Small intestine (tissue), 7 donors: ENCODE measurements at regions not wholly inside any gene's neighbourhood (a gene's known extent, or its start where the extent isn't known, plus 50 kb on each side); places are given as distances from the start of the nearest gene placed in this dataset.

Experiments
- DNase-seq, 2 donors: peaks; one replicate each; pipeline versions ENCODE4 v3.0.0 to v3.0.0-alpha.2; 2013
- FAIRE-seq: peaks from 2 replicates; lab custom pipeline; 2012; peaks lifted over from hg19 to GRCh38; lab: Jason Lieb, UNC
- H3K27ac ChIP-seq, 3 donors: one replicate each; pipeline ENCODE4 v1.5.1; 2013; ENCODE audit warnings: low read length in 2 of 3, mild to moderate bottlenecking in 2 of 3, control low read depth in 1 of 3, inconsistent platforms in 1 of 3, low read depth in 1 of 3, moderate library complexity in 1 of 3
- H3K27me3 ChIP-seq, 3 donors: one replicate each; pipeline ENCODE4 v1.6.1; 2013; ENCODE audit warnings: low read length in 3 of 3, inconsistent platforms in 1 of 3; ENCODE audit not compliant: control insufficient read depth in 3 of 3, insufficient read depth in 3 of 3
- H3K36me3 ChIP-seq, 3 donors: one replicate each; pipeline ENCODE4 v1.6.1; 2013; ENCODE audit warnings: low read length in 3 of 3, inconsistent platforms in 1 of 3, low read depth in 1 of 3, mild to moderate bottlenecking in 1 of 3, moderate library complexity in 1 of 3; ENCODE audit not compliant: control insufficient read depth in 3 of 3, insufficient read depth in 2 of 3
- H3K4me1 ChIP-seq, 3 donors: one replicate each; pipeline ENCODE4 v1.6.1; 2013; ENCODE audit warnings: low read length in 2 of 3, inconsistent platforms in 1 of 3, low read depth in 1 of 3, mild to moderate bottlenecking in 1 of 3, moderate library complexity in 1 of 3; ENCODE audit not compliant: control insufficient read depth in 3 of 3, insufficient read depth in 2 of 3
- H3K4me3 ChIP-seq, 3 donors: one replicate each; pipeline ENCODE4 v1.5.1; 2013; ENCODE audit warnings: low read length in 3 of 3, control low read depth in 1 of 3, inconsistent platforms in 1 of 3, low read depth in 1 of 3, mild to moderate bottlenecking in 1 of 3, moderate library complexity in 1 of 3
- H3K9me3 ChIP-seq, 2 donors: one replicate each; pipeline ENCODE4 v1.6.1; 2013; ENCODE audit warnings: low read depth in 1 of 2, low read length in 1 of 2; ENCODE audit not compliant: control insufficient read depth in 2 of 2, insufficient read depth in 1 of 2
- WGBS, 3 donors: extraction: QIAGEN DNeasy Blood & Tissue Kit; methylation state at CpG; one replicate each; pipeline ENCODE4 v1.1.7; 2013; 5-methylcytosine and 5-hydroxymethylcytosine counted together
- donor health status: healthy with polysubstance abuse.
- donor health status: control.
- donor health status: control.
- donor health status: Bipolar disorder and iron deficiency.
- donor health status: healthy.

DNA sequence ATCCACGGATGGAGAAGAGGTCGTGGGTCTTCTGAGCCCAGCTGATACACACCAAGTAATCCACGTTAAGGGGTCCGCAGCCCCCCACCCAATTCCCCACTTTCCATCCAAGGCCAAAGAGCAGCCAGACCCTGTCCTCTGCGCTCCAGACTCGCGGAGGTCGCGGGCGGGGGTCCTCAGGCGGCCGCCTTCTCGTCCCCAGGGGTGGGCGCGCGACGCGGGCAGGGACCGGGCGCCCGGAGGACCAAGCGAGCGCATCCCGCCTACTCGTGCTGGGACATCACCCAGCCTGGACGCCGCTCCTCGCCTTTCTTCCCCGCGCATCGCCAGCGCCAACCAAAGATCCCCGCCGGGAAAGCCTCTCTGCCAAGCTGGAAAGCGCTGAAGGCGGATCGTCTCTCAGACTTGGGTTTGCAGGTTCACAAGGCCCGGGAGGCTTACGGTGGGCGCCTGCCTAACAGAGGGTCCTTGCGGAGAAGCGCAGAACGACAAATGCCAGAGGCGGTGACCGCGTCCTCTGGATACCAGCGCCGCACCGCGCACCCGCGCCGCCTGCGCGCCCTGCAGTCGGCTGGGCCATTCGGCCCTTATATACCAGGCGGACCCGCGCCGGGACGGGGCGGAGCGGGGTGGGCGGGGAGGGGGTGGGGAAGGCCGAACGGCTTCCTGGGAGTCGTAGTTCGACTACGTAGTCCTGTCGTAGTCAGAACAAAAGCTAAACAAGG is 471.6 kb downstream of the SOX9 start:
- FAIRE-seq (no peak), DNase-seq (peak; percentile 85 to 93)
- no peaks in the 10 kb centered on the region for H3K9me3 ChIP-seq

DNA sequence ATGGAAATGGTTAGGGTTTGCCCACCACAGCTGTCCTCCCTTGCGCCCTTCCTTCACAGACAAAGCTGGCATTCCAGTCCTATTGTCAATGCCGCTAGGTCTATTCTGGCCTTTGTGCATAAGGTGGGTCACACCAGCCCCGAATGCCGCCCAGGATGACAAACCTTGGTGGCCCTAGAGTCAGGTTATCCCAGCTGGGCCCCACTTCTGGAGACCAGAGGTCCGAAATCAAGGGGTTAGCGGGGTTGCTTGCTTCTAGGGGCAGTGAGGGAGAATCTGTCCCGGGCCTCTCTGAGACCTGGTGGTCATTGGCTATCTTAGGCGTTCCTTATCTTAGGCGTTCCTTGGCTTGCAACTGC is 472.1 kb downstream of the SOX9 start:
- FAIRE-seq (no peak), DNase-seq (no peak)
- 70 to 78% (median 77%) methylated on average over 9 of the region's 9 CpGs for WGBS, 3 donors
- peaks cover 0 to 13% (median 0%) of the 10 kb centered on the region in 3 donors for H3K4me1 ChIP-seq
- no peaks in the 10 kb centered on the region for H3K36me3 ChIP-seq
- H3K27ac ChIP-seq = no peak overlapping the region
- no peak overlapping the region for H3K4me3 ChIP-seq
- H3K9me3 ChIP-seq = no peaks in the 10 kb centered on the region
- peaks cover 0 to 8% (median 0%) of the 10 kb centered on the region in 3 donors for H3K27me3 ChIP-seq

More for the DNA sequence above, 471.6 kb downstream of the SOX9 start:
- peaks cover 0 to 8% (median 0%) of the 10 kb centered on the region in 3 donors for H3K27me3 ChIP-seq
- peaks cover 0 to 19% (median 0%) of the 10 kb centered on the region in 3 donors for H3K4me1 ChIP-seq
- H3K36me3 ChIP-seq = no peaks in the 10 kb centered on the region
- peak overlapping the region; percentile 60 to 86 (median 84) for H3K4me3 ChIP-seq
- peak overlapping the region; percentile 53 to 88 (median 80) for H3K27ac ChIP-seq
- whole genome bisulfite sequencing, 3 donors = 1% methylated on average over 64 to 71 of the region's 71 CpGs

DNA sequence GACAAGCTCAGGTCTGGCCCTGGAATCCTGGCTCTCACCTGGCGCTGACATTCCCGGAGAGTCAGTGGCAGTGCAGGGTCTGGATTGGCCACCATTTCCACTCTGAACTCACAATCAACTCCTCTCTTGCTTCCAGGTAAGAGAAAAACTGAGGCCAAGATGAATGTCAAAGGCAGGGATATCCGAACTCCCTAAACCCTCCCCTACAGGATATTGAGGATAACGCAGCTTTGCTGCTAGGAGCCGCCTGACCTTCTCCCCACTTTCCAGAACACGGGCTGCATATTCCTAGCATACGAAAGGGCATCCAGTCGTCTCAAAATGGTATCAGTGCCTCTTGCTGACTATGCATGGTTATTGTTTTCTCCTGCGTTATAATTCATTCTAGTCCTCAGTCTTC is 473.4 kb downstream of the SOX9 start:
- Histone ChIP-seq H3K27me3 (peaks cover 0 to 8% (median 0%) of the 10 kb centered on the region in 3 donors), H3K9me3 (no peaks in the 10 kb centered on the region), H3K27ac (no peak overlapping the region), H3K36me3 (no peaks in the 10 kb centered on the region), H3K4me3 (no peak overlapping the region), H3K4me1 (peaks cover 0 to 3% (median 0%) of the 10 kb centered on the region in 3 donors)
- FAIRE-seq (no peak), DNase-seq (no peak)
- WGBS, 3 donors = 65 to 76% (median 72%) methylated on average over 9 of the region's 9 CpGs
